GM19351 (cell line): ENCODE measurements at regions not wholly inside any gene's neighbourhood (a gene's known extent, or its start where the extent isn't known, plus 50 kb on each side); places are given as distances from the start of the nearest gene placed in this dataset.

Experiments
- ATAC-seq: cut with Tn5 transposase; IDR thresholded peaks from one replicate; pipeline ENCODE4 v1.9.1; 2021; ENCODE audit warnings: mild to moderate bottlenecking, moderate library complexity; ENCODE audit not compliant: unreplicated experiment

DNA sequence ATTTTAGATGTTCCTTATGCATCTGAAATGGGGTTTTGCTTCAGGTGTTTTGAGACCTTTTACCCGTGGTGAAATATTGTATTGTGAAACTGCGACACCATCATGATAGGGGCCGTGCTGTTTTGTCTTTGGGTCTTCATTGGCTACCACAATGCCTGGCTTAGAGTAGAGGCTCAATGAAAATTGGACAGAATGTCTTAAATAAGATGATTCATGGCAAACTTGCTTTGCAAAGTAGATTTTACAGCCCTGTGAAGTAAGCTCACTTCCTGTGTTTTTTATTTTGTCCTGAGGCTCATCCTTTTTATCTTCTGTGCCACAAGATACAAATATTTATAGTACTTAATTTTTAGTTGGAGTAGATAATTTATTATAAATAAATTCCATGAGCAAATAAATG lies 111.3 kb upstream of the FRMD6 start:
- ATAC-seq = no peak

DNA sequence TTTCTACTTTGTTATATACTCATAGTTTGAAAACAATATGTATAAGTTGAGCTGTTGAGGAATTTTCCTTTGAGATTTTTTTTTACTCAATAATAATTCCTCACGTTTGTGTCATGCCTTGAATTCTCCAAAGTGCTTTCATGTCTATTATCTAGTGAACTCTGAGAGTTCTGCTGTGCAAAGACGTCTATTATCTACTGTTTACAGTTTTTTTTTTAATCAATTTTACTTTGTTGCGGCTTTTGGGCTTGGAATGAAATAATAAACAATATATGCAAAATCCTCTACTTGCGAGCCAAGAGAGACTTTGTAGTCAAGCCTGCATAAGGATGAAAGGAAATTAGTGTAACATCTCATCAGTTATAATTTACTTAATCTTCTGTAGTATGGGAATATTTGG lies 107.2 kb upstream of the FRMD6 start:
- no peak for ATAC-seq

DNA sequence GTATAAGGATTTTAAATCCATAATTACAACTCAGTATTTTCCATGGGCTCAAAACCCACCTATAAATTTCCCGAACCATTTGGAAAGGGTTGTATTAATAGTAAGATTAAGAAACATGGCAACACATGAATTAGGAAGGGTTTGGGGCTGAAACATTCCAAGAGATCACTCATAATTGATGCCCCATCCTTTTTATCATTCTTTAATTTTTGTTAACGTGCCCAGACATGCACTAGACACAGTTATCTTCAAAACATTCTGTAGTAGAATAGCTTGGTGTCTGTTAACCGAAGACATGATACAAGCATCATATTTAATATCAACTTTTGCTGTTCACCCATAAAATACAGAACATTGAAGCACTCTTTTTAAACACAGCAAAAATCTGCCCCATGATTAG lies 106.8 kb upstream of the FRMD6 start:
- ATAC-seq = no peak

DNA sequence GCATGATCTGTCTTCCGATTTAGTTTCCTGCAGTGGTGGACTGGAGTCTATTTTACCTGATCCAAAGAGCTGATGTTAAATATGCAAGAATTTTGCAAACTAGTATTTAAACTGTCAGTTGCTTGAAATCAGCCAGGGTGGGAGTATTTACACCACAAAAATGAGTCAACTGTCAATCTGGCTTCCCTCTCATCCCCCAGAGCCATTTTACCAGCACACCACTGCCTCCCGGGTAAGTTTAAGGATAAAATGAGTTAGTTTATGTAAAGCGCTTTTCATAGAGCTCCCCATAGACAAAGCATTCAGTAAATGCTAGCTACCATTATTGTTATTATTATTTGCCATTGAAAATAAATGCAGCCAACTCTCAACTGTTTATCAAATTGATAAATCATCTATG lies 106.3 kb upstream of the FRMD6 start:
- ATAC-seq = no peak

DNA sequence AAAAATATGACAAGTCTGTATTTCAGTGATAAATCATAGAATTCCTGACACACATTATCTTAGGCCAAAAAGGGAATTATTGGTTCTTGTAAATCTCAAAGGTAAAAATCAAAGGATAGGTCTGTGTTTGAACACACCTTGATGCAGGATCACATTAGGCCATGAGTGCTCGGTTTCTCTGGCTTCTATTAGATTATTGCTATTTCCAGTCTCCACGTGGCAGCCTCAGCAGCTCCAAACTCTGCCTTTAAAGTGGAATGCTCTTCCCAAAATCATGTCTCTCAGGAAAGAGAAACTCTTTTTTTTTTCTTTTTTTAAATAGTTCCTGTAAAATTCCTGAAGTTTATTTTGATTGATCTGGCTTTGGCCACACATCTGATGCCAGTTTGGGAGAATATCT lies 105.6 kb upstream of the FRMD6 start:
- no peak for ATAC-seq

DNA sequence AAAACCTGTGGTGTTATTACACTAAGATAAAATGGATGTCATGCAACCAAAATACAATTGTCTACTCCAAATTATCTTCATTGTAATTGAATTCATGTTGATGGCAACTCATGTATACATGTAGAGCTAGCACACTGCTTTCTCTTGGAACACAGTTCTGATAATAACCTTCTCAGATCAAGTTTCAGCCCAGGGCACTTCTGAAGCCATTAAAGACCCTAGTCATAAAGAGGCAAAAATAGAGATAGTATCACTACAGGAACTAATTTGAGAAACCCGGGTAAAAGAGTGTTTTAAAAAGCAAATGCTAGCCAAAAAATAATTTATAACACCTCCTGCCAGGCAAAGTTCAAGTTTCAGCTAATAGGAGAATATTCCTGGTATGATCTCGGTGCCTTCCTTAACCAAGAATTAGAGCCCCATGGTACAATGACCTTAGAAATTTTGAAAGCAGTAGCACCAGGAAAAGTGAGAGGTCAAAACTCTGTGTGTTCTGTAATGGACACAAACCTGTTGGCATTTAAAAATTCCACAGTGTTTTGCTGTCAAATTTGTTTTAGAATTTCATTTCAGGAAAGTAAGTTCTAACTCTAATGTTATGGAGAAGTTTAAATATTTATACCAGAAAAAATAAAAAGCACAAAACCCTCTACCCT lies 105.0 kb upstream of the FRMD6 start:
- ATAC-seq = no peak

DNA sequence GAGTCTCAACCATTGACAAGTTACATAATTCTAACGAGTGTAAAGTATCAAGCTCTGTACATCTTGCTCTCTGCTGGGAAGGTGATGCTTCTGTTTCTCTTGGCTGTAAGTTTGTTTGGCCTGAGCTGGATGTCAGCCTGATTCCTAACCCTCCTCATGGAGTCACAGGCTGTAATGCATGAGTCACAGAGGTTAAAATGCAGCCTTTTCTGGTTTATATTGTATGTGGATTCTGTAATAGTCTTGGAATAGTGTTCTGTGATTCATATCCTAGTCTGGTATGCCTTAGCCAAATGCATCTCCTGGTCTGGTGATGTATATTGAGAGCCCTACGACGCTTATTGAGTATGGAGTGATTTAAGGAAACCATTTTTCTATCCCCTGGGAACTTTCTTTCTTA lies 104.5 kb upstream of the FRMD6 start:
- ATAC-seq = no peak

DNA sequence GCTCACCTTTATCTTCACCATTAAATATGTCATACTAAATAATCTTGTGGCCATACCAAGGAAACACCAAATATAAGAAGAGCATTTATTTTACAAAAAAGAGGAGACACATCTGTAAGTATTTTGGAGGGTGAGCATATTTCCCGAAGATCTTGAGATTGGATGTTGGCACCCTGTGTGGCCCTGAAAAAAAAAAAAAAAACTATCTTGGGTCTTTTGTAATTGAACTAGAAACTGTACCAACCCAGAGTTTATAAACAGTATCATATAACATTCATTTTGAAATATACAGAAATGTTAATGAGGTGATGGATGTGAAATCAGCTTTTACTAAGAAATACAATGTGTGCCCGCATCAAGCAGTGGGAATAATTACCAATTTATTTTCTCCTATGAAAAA lies 104.0 kb upstream of the FRMD6 start:
- no peak for ATAC-seq

DNA sequence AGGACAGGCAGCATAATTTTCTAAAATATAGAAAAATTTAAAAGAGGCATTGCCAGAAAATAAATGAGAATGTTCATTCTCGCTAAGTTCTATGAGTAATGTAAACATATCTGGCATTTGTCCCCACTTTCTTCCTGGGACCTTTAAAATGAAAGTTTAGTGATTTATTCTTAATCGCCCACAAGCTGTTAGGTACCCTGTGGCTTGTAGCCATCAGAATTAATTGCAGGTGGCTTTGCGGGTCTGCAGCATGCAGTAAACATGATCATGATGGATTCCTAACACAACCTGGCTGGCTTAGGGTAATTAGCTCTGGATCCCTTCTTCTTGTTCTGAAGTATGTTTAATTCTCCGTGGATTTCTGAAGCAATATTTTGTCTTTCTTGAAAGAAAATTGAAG lies 103.5 kb upstream of the FRMD6 start:
- ATAC-seq = no peak

DNA sequence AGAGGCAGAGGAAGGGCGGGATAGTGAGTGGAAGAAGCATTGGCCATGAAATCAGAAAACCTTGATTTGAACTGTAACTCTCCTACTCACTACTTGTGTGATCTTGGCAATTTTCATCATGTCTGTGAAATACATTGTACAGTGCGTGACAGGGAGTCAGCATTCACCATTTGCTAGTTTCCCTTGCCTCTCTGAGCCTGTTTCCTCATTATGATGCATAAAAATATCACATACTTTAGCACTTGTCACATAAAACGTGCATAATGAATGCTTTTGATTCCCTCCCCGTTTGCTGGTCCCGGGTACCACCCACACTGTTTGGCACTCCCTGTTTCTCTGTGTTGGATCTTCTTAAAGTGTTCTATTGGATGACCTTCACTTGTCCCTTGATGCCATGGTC lies 101.1 kb upstream of the FRMD6 start:
- ATAC-seq = no peak

DNA sequence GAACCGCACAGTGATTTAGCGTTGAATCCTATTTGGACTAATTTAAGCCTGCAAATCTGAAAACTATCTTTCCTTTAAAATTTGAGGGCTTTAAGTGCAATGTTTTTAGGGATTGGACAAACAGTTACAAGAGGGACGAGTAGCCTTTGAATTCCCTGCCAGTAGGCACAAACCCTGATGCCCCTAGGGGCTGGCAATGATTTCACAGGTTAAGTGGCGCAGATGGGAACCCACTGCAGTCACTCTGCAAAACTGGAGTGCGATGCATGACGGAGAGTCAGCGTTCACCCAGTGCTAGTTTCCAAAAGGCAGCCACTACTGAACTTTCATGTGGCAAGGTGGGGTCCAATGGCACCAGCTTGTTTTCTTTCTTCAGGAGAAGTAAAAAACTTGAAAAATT lies 99.4 kb upstream of the FRMD6 start:
- ATAC-seq = no peak

DNA sequence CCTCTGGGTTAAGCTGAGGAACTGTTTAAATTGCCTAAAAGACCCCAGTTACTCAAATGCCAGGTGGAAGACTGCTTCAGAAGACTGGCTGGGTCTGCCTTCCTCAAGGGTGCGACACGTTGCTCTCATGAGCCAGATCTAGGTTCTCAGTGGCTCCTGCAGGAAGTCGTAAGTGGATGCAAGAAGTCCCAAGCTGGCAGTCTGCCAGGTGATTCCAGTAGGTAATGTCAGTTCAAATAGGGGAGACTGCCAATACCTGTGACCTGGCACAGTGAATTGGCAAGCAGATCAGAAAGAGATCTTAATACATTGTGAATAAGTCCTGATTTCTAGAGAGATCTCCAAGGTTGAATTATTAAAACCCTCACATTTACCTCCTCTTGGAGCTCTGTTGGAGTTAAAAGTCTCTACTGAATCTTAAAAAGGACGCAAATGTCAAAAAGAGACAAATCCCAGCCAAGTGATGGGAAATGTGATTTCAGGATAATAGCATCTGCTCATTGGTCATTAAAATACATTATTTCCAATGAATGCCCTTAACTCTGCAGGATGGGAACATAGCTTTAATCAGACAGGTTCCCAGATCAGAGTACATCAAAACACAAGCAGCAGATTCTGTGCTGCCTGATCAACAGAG lies 98.8 kb upstream of the FRMD6 start:
- ATAC-seq = no peak

DNA sequence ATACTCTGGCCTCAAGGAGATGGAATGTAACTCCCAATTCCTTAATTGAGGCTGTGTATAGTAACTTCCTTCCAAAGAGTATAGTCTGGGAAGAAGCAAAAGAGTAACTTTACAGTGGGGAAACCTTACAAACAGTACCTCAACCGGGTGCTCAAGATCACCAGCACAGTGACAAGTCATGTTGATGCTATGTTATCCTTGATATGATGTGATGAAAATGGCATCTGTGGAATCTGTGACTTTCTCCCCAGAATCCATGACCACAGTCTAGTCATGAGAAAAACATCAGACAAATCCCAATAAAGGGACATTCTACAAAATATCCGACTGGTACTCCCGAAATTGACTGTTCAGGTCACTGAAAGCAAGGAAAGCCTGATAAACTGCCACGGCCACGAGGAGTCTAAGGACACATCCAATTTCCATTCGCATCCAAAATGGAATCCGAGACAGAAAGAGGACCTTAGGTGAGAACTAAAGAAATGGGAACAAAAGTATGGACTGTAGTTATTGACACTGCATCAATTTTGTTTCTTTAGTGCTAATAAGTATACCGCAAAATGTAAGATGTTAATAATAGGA lies 97.3 kb upstream of the FRMD6 start:
- ATAC-seq = no peak

DNA sequence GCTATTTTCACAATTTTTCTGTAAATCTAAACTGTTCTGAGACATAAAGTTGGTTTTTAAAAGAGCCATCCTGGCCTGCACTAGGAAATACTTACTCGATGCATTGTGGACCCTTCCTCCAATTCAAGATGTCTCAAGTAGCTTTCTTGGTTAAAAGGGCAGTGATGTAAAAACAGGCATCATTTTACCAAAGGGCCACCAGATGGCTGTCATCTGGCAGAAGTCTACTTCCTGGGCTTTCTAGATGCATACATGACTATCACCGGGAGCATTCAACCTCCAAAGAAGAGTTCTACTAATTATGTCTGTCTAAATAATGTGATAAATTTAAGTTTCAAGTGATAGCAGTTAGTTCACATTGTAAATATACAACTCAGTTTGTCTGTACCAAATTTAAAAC lies 96.8 kb upstream of the FRMD6 start:
- no peak for ATAC-seq

DNA sequence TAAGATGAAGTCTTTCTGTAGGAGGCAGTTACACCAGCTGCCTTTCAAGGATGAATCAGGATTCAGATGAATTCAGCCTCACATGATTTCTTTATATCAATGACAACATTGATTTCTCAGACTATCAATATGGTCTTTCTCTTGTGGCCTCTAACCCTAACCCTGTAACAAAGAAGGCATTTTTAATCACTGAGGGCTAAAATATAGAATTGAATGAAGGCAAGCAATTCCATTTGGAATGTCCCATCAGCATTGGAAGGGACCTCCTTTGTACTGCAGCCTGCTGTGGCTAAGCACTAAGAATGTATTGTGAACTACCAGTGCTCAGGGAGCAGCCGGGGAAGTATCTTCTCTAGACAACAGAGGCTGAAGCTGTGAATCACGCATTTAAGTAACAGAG lies 90.6 kb upstream of the FRMD6 start:
- ATAC-seq = no peak

DNA sequence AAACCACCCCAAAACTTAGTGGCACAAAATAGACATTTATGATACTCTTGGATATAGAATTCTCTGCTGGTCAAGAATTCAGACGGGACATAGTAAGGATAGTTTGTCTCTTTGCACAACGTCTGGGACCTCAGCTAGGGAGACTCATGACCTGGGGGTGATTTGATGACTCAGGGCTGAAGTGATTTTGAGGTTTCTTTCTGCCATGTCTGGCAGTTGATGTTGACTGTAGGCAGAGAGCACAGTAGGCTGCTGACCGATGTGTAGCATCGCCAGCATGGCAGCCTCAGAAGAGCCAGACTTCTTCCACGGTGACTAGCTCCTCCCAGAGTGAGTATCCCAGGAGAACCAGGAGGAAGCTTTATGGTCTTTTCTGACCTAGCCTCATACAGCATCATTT lies 88.9 kb upstream of the FRMD6 start:
- ATAC-seq = no peak

DNA sequence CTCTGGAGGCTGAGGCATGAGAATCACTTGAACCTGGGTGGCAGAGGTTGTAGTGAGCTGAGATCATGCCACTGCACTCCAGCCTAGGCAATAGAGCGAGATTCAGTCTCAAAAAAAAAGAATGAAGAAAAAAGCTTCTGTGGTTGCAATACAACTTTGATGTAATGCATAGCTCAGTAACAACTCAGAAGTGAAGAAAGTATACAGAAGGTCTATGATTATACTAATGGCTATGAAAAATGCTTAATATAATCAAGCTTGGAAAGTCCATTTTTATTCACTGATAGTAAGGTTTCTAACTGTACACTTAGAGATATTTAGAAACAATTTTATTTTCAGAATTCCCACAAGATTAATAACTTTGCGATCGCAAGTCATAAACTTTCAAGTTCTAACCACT lies 88.2 kb upstream of the FRMD6 start:
- ATAC-seq = no peak

DNA sequence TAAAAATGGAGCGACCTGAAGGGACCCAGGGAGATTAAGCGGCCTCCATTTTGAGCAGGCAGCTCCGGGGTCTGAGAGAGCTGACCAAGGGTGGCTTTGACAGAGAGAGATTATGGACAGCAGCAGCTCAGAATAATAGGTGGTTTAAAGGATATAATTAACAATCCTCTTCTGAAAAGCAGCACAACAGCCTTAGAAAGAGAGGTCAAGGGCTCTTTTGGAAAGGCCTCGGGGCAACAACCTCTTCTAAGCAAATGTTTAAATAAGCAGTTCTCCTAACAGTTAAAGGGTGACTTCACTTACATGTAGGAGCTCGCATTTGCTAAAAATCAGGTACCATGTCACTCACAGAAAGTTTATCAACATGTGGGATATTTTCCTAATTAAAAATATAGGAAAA lies 87.2 kb upstream of the FRMD6 start:
- no peak for ATAC-seq

DNA sequence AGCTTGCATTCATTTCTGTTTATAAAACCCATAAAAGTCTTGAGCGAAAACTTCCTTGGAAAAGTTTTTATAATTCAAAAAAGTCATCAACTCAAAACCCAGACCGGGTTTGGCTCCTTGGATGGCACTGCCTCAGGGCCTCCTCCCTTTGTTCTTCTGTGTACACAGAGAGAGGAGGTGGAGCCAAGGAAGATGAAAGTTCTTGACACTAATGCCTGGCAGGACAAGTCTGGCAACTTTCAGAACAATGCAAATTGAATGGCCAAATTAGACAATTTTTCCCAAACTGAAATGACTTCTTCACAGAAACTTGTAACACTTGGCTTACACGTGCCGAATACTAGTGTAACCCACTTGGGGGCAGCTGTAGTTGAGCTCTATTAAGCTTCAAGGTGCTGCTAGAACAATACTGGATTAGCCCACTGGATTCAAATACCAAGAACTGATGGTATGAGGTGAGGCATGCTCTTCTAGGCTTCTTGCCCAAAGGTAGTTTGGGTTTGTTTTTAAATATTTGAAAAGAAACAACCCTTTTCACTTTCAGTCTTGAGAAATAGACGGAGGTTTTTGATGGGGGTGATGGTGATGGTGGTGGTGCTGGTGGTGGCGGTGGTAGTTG lies 86.6 kb upstream of the FRMD6 start:
- no peak for ATAC-seq

DNA sequence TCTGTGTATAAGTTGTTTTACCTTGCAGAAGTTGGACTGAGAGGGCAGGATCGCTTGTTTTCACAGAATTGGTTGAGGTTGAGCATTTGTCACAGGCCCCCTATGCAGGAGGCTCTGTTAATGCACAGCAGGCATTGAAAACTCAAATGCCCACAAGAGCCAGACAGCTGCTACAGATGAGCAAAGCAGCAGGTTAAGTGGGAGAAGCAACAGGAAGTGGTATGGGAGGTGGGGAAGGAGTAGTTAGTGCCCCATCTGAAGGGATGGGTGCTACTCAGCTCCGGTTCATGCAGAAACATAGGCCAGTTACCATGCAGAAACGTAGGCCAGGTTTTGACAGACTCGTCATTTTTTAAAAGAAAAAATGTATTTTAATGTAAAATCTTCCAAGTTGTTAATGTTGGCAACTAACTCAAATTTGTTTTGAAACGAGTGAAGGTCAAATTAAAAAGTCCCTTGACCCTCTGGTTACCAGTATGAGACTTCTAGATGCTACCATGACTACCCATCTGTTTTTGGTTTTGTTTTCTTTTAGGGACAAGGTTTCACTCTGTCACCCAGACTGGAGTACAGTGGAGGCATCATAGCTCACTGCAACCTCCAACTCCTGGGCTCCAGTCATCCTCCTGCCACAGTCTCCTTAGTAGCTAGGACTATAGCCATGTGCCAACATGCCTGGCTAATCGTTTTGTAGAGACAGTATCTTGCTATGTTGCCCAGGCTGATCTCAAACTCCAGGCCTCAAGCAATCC lies 84.7 kb upstream of the FRMD6 start:
- no peak for ATAC-seq

DNA sequence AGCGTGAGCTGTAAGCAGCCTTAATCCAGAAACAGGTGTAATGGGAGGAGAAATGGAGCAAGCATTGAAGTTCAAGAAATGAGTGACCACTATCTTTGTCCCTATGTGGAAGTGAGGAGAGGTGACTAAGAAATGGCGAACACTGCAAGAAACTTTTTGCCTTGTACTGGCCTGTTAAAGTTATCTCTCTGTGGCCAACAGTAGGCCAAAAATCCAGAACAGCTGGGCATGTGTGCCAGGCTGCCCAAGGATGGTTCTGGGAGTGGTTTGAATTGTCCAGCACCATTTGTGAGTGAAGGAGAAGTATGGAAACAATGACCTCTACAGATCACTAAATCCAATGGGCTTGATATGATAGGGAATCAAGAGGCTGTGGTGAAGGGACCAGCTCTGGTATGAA lies 83.3 kb upstream of the FRMD6 start:
- ATAC-seq = no peak

DNA sequence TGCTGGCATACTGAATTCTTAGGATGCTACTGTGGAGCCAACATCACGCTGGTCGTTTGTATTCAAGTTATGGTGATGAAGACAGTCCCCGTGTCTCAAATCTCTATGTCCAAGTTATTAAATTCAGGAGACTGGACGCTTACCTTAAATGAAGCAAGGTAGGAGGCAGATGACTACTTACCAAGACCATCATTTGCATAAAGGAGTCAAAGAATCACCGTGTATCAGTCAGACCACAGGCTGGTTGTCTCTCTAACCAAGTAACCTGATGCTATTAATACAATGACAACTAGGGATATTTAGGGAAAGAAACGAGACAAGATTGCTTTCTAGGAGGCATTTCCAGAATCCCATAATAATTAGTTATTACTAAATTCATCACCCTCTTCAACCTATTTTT lies 78.1 kb upstream of the FRMD6 start:
- no peak for ATAC-seq
